ENCODE measurements at regions not wholly inside any gene's neighbourhood (a gene's known extent, or its start where the extent isn't known, plus 50 kb on each side); places are given as distances from the start of the nearest gene placed in this dataset.

DNA sequence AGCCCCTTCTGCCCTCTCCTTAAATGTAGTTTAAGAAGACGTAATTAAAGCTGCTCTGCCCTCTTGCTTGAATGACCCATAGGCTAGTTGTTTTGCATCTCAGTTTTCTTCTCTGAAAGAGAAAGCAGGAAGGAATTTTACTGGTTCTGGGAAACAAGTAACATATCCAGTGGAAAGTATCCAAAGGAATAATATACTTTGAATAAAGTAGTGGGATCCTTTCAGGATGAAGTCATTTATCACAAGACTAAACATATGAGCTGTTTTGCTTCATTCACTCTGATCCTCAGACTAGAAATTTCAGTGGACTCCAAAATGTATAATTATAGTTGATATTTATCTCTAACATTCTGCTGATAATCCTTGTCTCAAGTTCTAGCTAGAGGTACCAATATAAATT, 1297.6 kb upstream of the GOT2 start:
- Histone ChIP-seq H3K4me1 (ENCODE audit: control insufficient read depth, insufficient read depth, low read length) (no peaks in the 10 kb centered on the region), H3K9me3 (ENCODE audit: control insufficient read depth in 2 of 2, low read length in 2 of 2) (no peaks in the 10 kb centered on the region), H3K27ac (ENCODE audit: low read length) (no peak overlapping the region), H3K4me3 (ENCODE audit: low read length in 2 of 2) (no peak overlapping the region), H3K36me3 (ENCODE audit: control insufficient read depth in 2 of 2, insufficient read depth in 2 of 2, low read length in 2 of 2) (no peaks in the 10 kb centered on the region), H3K9ac (ENCODE audit: low read length in 2 of 2) (no peak overlapping the region), H3K27me3 (ENCODE audit: control insufficient read depth in 1 of 2, insufficient read depth in 2 of 2, low read length in 2 of 2) (no peaks in the 10 kb centered on the region)

DNA sequence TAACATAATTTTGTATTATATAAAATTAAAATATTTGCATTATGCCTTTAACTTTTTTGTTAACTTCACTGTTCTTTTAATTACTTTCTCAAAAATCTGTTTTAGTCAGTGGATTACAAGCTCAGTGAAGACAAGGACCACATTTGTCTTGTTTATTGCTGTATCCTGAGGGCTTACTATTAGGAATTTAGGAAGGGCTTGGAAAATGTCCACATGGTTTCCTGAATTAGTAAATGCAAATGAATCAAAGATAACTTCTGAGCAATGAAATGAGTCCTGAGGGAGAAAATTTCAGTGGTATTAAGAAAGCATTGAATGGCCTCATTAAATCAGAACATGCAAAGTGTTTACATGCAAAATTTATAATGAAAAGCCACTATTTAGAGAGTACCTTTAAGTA, 1293.2 kb upstream of the GOT2 start:
- no peaks in the 10 kb centered on the region for H3K36me3 ChIP-seq (ENCODE audit: control insufficient read depth in 2 of 2, insufficient read depth in 2 of 2, low read length in 2 of 2)
- no peak overlapping the region for H3K27ac ChIP-seq (ENCODE audit: low read length)
- no peaks in the 10 kb centered on the region for H3K27me3 ChIP-seq (ENCODE audit: control insufficient read depth in 1 of 2, insufficient read depth in 2 of 2, low read length in 2 of 2)
- no peaks in the 10 kb centered on the region for H3K4me1 ChIP-seq (ENCODE audit: control insufficient read depth, insufficient read depth, low read length)
- no peaks in the 10 kb centered on the region for H3K9me3 ChIP-seq (ENCODE audit: control insufficient read depth in 2 of 2, low read length in 2 of 2)
- no peak overlapping the region for H3K4me3 ChIP-seq (ENCODE audit: low read length in 2 of 2)
- no peak overlapping the region for H3K9ac ChIP-seq (ENCODE audit: low read length in 2 of 2)

DNA sequence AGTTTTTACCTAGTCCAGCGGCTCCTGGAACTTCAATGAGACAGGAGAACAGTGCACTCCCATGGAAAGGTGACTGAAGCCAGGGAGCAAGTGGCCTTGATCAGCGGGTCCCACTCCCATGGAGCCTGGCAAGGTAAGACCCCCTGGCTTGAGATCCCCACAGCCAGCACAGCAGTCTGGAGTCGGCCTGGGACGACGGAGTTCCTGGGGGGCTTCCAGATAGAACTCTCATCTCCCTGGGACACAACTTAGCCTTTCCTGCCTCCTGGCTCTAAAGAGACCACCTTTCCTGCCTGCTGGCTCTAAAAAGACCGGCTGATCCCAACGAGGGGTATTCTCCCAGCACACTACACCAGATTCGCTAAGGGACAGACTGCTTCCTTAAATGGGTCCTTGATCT, 1279.0 kb upstream of the GOT2 start:
- H3K27me3 ChIP-seq (ENCODE audit: control insufficient read depth in 1 of 2, insufficient read depth in 2 of 2, low read length in 2 of 2): no peaks in the 10 kb centered on the region

DNA sequence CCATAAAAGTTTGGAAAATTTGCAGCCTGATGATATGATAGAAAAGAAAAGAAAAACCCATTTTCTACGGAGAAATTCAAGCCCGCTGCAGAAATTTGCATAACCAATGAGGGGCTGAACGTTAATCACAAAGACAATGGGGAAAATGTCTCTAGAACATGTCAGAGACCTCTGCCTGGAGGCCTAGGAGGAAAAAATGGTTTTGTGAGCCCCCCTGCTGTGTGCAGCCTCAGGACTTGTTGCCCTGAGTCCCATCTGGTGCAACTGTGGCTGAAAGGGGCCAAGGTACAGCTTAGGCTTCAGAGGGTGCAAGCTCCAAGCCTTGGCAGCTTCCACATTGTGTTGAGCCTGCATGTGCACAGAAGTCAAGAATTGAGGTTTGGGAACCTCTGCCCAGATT, 1267.4 kb upstream of the GOT2 start:
- Histone ChIP-seq H3K27ac (ENCODE audit: low read length) (no peak overlapping the region), H3K36me3 (ENCODE audit: control insufficient read depth in 2 of 2, insufficient read depth in 2 of 2, low read length in 2 of 2) (no peaks in the 10 kb centered on the region), H3K27me3 (ENCODE audit: control insufficient read depth in 1 of 2, insufficient read depth in 2 of 2, low read length in 2 of 2) (no peaks in the 10 kb centered on the region), H3K9ac (ENCODE audit: low read length in 2 of 2) (no peak overlapping the region), H3K4me3 (ENCODE audit: low read length in 2 of 2) (no peak overlapping the region), H3K9me3 (ENCODE audit: control insufficient read depth in 2 of 2, low read length in 2 of 2) (peaks cover 0 to 2% of the 10 kb centered on the region in 2 donors), H3K4me1 (ENCODE audit: control insufficient read depth, insufficient read depth, low read length) (no peaks in the 10 kb centered on the region)

More for the DNA sequence above, 1279.0 kb upstream of the GOT2 start:
- no peak overlapping the region for H3K27ac ChIP-seq (ENCODE audit: low read length)
- no peak overlapping the region for H3K4me3 ChIP-seq (ENCODE audit: low read length in 2 of 2)
- H3K36me3 ChIP-seq (ENCODE audit: control insufficient read depth in 2 of 2, insufficient read depth in 2 of 2, low read length in 2 of 2): no peaks in the 10 kb centered on the region
- H3K9me3 ChIP-seq (ENCODE audit: control insufficient read depth in 2 of 2, low read length in 2 of 2): no peaks in the 10 kb centered on the region
- no peaks in the 10 kb centered on the region for H3K4me1 ChIP-seq (ENCODE audit: control insufficient read depth, insufficient read depth, low read length)
- H3K9ac ChIP-seq (ENCODE audit: low read length in 2 of 2): no peak overlapping the region

DNA sequence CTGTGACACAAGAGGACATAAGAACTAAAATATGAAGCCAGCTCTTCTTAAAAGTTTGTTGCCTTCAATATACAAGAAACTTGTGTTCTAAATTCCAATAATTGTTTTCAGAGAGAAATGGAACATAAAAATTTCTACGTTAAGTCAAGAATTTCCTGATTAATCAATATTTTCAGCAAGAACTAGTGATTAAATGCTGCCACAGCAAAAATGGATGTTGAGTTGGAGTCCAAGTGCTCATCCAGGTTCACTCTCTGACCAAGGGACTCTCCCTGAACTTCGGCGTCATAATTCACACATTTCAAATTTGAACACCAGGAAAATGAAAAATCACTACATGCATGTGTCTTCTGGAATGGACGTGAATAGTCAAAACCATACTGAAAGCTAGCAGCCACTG, 1263.6 kb upstream of the GOT2 start:
- Histone ChIP-seq H3K4me3 (ENCODE audit: low read length in 2 of 2) (no peak overlapping the region), H3K9ac (ENCODE audit: low read length in 2 of 2) (no peak overlapping the region), H3K27me3 (ENCODE audit: control insufficient read depth in 1 of 2, insufficient read depth in 2 of 2, low read length in 2 of 2) (no peaks in the 10 kb centered on the region), H3K27ac (ENCODE audit: low read length) (no peak overlapping the region), H3K36me3 (ENCODE audit: control insufficient read depth in 2 of 2, insufficient read depth in 2 of 2, low read length in 2 of 2) (no peaks in the 10 kb centered on the region), H3K9me3 (ENCODE audit: control insufficient read depth in 2 of 2, low read length in 2 of 2) (peaks cover 0 to 3% of the 10 kb centered on the region in 2 donors), H3K4me1 (ENCODE audit: control insufficient read depth, insufficient read depth, low read length) (no peaks in the 10 kb centered on the region)

DNA sequence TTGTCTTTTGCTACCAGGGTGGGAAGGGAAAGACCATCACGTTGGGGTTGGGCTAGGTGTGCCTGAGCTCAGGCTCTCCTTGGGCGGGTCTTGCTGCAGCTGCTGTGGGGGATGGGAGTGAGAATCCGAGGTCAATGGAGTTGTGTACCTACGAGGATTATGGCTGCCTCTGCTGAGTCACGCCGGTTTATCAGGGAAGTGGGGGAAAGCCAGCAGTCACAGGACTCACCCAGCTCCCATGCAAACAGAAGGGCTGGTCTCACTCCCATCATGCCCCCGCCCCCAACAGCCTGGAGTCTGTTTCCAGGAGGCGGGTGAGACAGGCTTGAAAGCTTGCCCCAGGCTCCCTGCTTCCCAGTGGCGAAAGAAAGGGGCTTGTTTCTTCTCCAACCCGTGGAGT, 1259.0 kb upstream of the GOT2 start:
- peaks cover 3 to 12% of the 10 kb centered on the region in 2 donors for H3K9me3 ChIP-seq (ENCODE audit: control insufficient read depth in 2 of 2, low read length in 2 of 2)
- no peak overlapping the region for H3K27ac ChIP-seq (ENCODE audit: low read length)
- H3K9ac ChIP-seq (ENCODE audit: low read length in 2 of 2): no peak overlapping the region
- H3K36me3 ChIP-seq (ENCODE audit: control insufficient read depth in 2 of 2, insufficient read depth in 2 of 2, low read length in 2 of 2): no peaks in the 10 kb centered on the region
- no peak overlapping the region for H3K4me3 ChIP-seq (ENCODE audit: low read length in 2 of 2)
- no peaks in the 10 kb centered on the region for H3K27me3 ChIP-seq (ENCODE audit: control insufficient read depth in 1 of 2, insufficient read depth in 2 of 2, low read length in 2 of 2)
- no peaks in the 10 kb centered on the region for H3K4me1 ChIP-seq (ENCODE audit: control insufficient read depth, insufficient read depth, low read length)

DNA sequence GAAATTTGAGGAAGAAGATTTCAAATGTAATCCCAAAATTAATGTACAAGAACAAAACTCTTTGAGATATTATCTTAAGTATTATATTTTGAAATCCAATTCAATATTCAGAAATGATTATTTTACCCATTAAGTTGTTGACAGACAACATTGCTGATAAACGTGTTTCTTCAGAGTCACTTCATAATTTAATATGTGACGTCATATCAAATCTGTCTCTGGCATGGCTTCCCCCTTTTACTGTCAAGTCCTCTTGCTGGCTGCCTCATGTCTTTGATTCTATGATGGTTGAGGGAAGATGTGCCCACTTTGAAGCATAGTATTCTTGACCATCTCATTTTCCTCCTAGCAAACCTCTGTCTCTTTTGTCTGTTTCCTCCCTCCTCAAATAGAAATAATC, 1257.1 kb upstream of the GOT2 start:
- peaks cover 3 to 12% of the 10 kb centered on the region in 2 donors for H3K9me3 ChIP-seq (ENCODE audit: control insufficient read depth in 2 of 2, low read length in 2 of 2)
- H3K27me3 ChIP-seq (ENCODE audit: control insufficient read depth in 1 of 2, insufficient read depth in 2 of 2, low read length in 2 of 2): no peaks in the 10 kb centered on the region

DNA sequence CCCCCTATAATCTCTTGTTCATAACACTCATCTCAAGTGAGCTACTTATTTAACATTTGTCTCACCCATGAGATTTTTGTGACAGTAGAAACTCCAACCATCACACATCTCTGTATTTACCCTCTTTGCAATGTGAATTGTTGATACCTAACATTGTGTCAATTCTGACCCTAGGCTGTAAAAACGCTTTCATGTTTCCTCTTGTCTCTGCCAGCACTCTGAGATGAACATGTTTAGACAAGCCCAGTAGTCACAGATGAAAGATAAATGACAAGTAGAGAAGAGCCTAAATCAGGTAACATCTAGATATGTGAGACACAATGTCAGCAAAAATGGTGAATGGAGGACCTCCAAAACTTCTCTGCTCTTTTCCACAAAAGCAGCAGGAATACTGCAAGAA, 1254.5 kb upstream of the GOT2 start:
- no peak overlapping the region for H3K9ac ChIP-seq (ENCODE audit: low read length in 2 of 2)
- no peak overlapping the region for H3K4me3 ChIP-seq (ENCODE audit: low read length in 2 of 2)
- no peaks in the 10 kb centered on the region for H3K4me1 ChIP-seq (ENCODE audit: control insufficient read depth, insufficient read depth, low read length)
- no peaks in the 10 kb centered on the region for H3K27me3 ChIP-seq (ENCODE audit: control insufficient read depth in 1 of 2, insufficient read depth in 2 of 2, low read length in 2 of 2)
- no peak overlapping the region for H3K27ac ChIP-seq (ENCODE audit: low read length)
- H3K9me3 ChIP-seq (ENCODE audit: control insufficient read depth in 2 of 2, low read length in 2 of 2): peaks cover 3 to 9% of the 10 kb centered on the region in 2 donors
- no peaks in the 10 kb centered on the region for H3K36me3 ChIP-seq (ENCODE audit: control insufficient read depth in 2 of 2, insufficient read depth in 2 of 2, low read length in 2 of 2)

More for the DNA sequence above, 1257.1 kb upstream of the GOT2 start:
- no peak overlapping the region for H3K27ac ChIP-seq (ENCODE audit: low read length)
- no peak overlapping the region for H3K9ac ChIP-seq (ENCODE audit: low read length in 2 of 2)
- no peaks in the 10 kb centered on the region for H3K36me3 ChIP-seq (ENCODE audit: control insufficient read depth in 2 of 2, insufficient read depth in 2 of 2, low read length in 2 of 2)
- H3K4me3 ChIP-seq (ENCODE audit: low read length in 2 of 2): no peak overlapping the region
- H3K4me1 ChIP-seq (ENCODE audit: control insufficient read depth, insufficient read depth, low read length): no peaks in the 10 kb centered on the region

- Histone ChIP-seq H3K36me3 (ENCODE audit: control insufficient read depth in 2 of 2, insufficient read depth in 2 of 2, low read length in 2 of 2) (no peaks in the 10 kb centered on the region), H3K4me1 (ENCODE audit: control insufficient read depth, insufficient read depth, low read length) (no peaks in the 10 kb centered on the region), H3K27me3 (ENCODE audit: control insufficient read depth in 1 of 2, insufficient read depth in 2 of 2, low read length in 2 of 2) (no peaks in the 10 kb centered on the region), H3K27ac (ENCODE audit: low read length) (no peak overlapping the region), H3K9ac (ENCODE audit: low read length in 2 of 2) (no peak overlapping the region), H3K4me3 (ENCODE audit: low read length in 2 of 2) (no peak overlapping the region), H3K9me3 (ENCODE audit: control insufficient read depth in 2 of 2, low read length in 2 of 2) (no peaks in the 10 kb centered on the region)
Observed at GRCh38 chr16:59975953-59976352, 1241.8 kb upstream of the GOT2 start.

GRCh38 chr16:59973966-59974365, 1239.8 kb upstream of the GOT2 start:
- H3K9me3 ChIP-seq (ENCODE audit: control insufficient read depth in 2 of 2, low read length in 2 of 2): no peaks in the 10 kb centered on the region
- H3K36me3 ChIP-seq (ENCODE audit: control insufficient read depth in 2 of 2, insufficient read depth in 2 of 2, low read length in 2 of 2): no peaks in the 10 kb centered on the region
- no peak overlapping the region for H3K9ac ChIP-seq (ENCODE audit: low read length in 2 of 2)
- no peak overlapping the region for H3K27ac ChIP-seq (ENCODE audit: low read length)
- H3K27me3 ChIP-seq (ENCODE audit: control insufficient read depth in 1 of 2, insufficient read depth in 2 of 2, low read length in 2 of 2): no peaks in the 10 kb centered on the region
- no peaks in the 10 kb centered on the region for H3K4me1 ChIP-seq (ENCODE audit: control insufficient read depth, insufficient read depth, low read length)
- H3K4me3 ChIP-seq (ENCODE audit: low read length in 2 of 2): no peak overlapping the region

DNA sequence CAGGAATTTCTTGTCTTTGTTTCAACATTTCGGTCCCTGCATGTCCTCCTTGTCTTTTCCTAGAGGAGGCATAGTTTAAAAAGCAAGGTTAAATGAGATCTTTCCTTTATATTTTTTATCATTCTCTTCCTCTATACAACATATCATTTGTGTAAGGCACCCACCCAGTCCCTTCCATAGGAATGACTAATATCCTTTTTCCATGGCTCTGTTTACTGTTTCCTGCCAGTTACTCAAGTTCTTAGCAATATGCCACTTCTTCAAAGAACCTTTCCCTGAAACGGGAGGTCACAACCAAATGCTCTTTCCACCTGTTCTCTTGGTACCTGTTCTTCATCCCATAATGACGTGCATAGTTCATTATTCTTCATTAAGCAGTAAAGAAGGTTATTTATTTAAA, 1237.1 kb upstream of the GOT2 start:
- no peak overlapping the region for H3K9ac ChIP-seq (ENCODE audit: low read length in 2 of 2)
- H3K4me3 ChIP-seq (ENCODE audit: low read length in 2 of 2): no peak overlapping the region
- no peaks in the 10 kb centered on the region for H3K27me3 ChIP-seq (ENCODE audit: control insufficient read depth in 1 of 2, insufficient read depth in 2 of 2, low read length in 2 of 2)
- H3K36me3 ChIP-seq (ENCODE audit: control insufficient read depth in 2 of 2, insufficient read depth in 2 of 2, low read length in 2 of 2): no peaks in the 10 kb centered on the region
- no peaks in the 10 kb centered on the region for H3K9me3 ChIP-seq (ENCODE audit: control insufficient read depth in 2 of 2, low read length in 2 of 2)
- no peaks in the 10 kb centered on the region for H3K4me1 ChIP-seq (ENCODE audit: control insufficient read depth, insufficient read depth, low read length)
- H3K27ac ChIP-seq (ENCODE audit: low read length): no peak overlapping the region
